MG63 (cell line): ENCODE measurements at regions not wholly inside any gene's neighbourhood (a gene's known extent, or its start where the extent isn't known, plus 50 kb on each side); places are given as distances from the start of the nearest gene placed in this dataset.
"Not testable (repeated sequence)": the region's sequence is repeated elsewhere in the genome, so short reads cannot be mapped to it uniquely, and the experiment has no call there.

Source experiments
- DNase-seq: peaks from one replicate; pipeline ENCODE4 v3.0.0-alpha.2; 2020
- H3K27me3 ChIP-seq: fragments of 250-450 bp; sonication (Bioruptor Pico); 2 replicates; pipeline ENCODE4 v1.5.1; 2020; ENCODE audit warnings: mild to moderate bottlenecking, moderate library complexity
- H3K36me3 ChIP-seq: fragments of 250-450 bp; sonication (Bioruptor Pico); 2 replicates; pipeline ENCODE4 v1.5.1; 2020; ENCODE audit warnings: mild to moderate bottlenecking, moderate library complexity
- H3K4me3 ChIP-seq: fragments of 250-450 bp; sonication (Bioruptor Pico); 2 replicates; pipeline ENCODE4 v1.5.1; 2020; ENCODE audit warnings: mild to moderate bottlenecking, moderate library complexity
- H3K9me3 ChIP-seq: fragments of 250-450 bp; sonication (Bioruptor Pico); 2 replicates; pipeline ENCODE4 v1.5.1; 2020; ENCODE audit warnings: mild to moderate bottlenecking, moderate library complexity

DNA sequence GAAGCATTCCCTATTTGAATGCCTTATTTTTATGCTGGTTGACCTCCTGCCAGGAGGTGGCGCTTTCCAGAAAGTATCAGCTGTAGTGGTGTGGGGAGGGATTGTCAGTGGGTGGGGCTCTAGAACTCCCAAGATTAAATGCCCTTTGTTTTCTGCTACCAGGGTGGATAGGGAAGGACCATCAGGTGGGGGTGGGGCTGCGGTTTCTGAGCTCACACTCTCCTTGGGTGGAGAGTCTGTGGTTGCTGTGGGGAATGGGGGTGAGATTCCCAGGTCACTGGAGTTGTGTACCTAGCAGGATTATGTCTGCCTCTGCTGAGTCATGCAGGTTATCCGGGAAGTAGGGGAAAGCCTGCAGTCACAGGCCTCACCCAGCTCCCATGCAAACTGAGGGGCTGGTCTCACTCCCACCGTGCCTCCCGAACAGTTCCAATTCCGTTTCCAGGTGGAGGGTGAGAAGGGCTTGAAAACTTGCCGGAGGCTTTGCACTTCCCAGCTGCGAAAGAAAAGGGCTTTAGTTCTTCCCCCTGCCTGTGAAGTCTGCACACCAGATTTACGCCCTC, 68.3 kb downstream of the ALG10B start:
- peaks cover 7% of the 10 kb centered on the region; the same call in 1 of the 2 replicates for H3K9me3 ChIP-seq
- no peak overlapping the region for H3K4me3 ChIP-seq
- H3K36me3 ChIP-seq: no peaks in the 10 kb centered on the region; the same call in 1 of the 2 replicates
- no peaks in the 10 kb centered on the region for H3K27me3 ChIP-seq
- DNase-seq: no peak

DNA sequence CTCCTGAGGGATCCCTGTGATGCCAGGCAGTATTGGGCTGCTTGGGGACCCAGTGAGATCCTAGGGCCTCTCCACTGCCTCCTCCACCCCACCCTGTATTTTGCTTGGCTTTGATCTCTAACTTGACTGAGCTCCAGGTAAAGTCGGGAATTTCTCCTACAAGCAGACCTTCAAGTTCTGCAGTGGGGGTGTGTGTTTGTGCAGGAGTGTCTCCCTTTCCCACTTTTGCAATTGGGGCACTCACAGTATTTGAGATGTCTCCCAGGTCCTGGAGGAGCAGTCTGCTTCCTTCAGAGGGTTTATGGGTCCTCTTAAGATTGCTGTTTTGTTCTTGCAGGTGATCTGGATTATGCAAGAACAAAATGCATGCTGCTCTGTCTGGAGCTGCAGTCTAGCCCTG, 68.9 kb downstream of the ALG10B start:
- Histone ChIP-seq H3K36me3 (no peaks in the 10 kb centered on the region; the same call in 1 of the 2 replicates), H3K27me3 (no peaks in the 10 kb centered on the region), H3K4me3 (no peak overlapping the region), H3K9me3 (peaks cover 7% of the 10 kb centered on the region; the same call in 1 of the 2 replicates)
- DNase-seq: no peak

DNA sequence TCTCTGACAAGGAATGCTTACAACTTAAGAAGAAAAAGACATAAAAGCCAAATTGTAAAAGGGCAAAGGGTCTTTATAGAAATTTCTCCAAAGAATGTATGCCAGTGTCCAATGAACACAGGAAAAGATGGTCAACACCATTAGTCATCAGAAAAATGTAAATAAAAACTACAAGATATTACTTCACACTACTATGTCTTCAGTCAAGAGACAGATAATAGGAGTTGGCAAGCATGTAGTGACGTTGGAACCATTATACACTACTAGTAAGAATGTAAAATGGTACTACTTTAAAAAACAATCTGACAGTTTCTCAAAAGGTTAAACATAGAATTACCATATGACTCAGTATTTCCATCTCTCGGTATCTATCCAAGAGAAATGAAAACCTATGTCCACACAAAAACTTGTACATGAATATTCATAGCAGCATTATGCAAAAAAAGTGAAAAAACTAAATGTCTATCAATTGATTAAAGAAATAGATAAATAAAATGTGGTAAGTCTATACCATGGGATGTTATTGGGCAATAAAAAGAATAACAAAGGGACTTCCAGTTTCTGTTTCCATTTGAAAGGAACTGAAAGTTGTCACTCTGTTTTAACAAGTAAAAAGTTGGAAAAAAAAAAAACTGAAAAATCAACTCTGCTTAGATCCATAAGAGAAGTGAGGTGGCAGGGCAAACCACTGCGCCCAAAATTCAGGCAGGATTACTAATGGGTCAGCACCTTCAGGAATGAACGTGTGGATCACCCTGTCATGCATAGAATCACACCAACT, 69.8 kb downstream of the ALG10B start:
- Histone ChIP-seq H3K4me3 (no peak overlapping the region), H3K9me3 (peaks cover 7% of the 10 kb centered on the region; the same call in 1 of the 2 replicates), H3K36me3 (no peaks in the 10 kb centered on the region; the same call in 1 of the 2 replicates), H3K27me3 (no peaks in the 10 kb centered on the region)
- DNase-seq: peak; percentile 17

DNA sequence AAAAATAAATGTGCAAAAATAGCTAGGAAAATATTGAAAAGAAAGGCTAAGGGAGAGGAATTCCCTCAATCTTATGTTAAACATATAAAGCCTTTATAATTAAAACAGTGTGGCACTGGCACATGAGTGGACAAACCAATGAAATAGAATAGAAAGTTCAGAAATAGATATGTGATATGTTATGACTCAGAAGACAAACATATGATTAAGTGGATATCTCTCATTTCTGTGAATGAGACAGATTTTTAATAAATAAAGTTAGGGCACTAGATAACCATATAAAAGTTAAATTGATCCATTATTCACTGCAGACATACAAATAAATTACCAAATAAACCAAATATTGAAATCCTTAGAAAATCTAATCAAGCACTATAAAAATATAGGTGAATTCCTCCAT, 73.0 kb downstream of the ALG10B start:
- no peaks in the 10 kb centered on the region for H3K9me3 ChIP-seq
- no peak for DNase-seq
- no peak overlapping the region for H3K4me3 ChIP-seq
- H3K36me3 ChIP-seq: no peaks in the 10 kb centered on the region
- no peaks in the 10 kb centered on the region for H3K27me3 ChIP-seq

DNA sequence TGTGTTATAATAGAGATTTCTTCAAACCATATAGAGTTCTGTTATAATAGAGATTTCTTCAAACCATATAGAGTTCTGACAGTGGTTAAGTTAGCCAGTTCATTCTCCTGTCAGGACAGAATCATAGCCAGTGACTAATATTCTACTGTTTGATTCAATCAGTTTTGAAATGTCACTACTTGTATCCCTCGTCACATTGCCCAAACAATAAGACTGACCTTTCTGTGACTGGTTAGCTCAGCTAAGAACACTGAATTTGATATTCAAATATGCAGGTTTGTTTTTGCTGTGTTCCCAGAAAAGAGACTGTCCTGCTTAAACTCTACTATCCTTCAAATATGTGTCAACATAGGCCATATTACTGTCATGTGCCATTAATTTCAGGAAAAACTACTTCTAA, 74.4 kb downstream of the ALG10B start:
- no peaks in the 10 kb centered on the region for H3K9me3 ChIP-seq
- H3K36me3 ChIP-seq: no peaks in the 10 kb centered on the region
- no peaks in the 10 kb centered on the region for H3K27me3 ChIP-seq
- no peak for DNase-seq
- no peak overlapping the region for H3K4me3 ChIP-seq

DNA sequence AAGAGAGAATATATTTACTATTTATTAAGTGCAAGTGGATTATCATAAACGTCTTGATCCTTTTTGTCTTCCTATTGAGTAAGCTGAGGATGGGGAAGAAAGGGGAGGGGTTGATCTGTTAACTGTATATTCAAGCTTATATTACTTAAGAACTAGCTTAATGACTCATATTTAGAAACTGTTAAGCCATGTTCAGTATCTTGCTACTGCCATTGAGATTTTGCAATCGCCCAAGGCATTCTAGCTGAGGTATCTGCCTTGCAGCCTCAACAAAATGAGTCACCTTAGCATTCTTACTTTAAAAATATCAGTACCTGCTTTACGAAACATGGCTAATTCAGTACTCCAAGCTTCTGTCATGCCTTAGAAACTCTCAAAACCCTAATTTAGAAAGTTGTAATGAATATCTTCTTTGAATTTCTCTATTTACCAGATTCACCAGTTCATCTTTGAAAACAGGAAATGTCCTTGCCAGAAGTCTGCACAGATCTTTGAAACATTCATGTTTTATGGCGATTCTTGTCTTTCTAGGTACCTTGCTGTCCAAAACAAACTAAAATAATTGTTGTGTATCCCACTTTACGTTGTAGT, 76.1 kb downstream of the ALG10B start:
- Histone ChIP-seq H3K4me3 (no peak overlapping the region), H3K9me3 (no peaks in the 10 kb centered on the region), H3K36me3 (no peaks in the 10 kb centered on the region), H3K27me3 (no peaks in the 10 kb centered on the region)
- DNase-seq: peak; percentile 63

DNA sequence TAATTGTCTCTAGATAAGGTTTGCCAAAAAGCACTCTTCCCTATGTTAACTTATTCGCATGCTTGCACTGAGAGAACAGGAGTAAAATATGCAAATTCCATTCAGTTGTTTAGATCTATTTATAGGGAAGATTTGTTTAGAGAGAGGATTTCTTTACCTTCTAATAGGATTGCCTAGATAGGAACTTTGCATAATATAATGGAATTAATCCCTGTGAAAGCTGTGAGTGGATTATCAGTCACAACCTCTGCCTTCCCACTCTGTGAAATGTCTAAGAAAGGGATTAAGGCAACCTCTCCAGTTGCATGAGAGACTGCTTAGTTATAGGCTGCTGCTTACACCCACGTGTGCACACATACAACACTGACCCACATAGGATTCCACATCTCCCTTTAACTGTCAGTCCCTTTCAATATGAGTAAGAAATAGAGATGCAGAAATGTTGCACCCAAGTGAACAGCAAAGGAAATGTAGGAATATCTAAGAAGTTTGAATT, 83.2 kb downstream of the ALG10B start:
- no peak for DNase-seq
- Histone ChIP-seq H3K27me3 (no peaks in the 10 kb centered on the region), H3K36me3 (no peaks in the 10 kb centered on the region), H3K4me3 (no peak overlapping the region), H3K9me3 (no peaks in the 10 kb centered on the region)

DNA sequence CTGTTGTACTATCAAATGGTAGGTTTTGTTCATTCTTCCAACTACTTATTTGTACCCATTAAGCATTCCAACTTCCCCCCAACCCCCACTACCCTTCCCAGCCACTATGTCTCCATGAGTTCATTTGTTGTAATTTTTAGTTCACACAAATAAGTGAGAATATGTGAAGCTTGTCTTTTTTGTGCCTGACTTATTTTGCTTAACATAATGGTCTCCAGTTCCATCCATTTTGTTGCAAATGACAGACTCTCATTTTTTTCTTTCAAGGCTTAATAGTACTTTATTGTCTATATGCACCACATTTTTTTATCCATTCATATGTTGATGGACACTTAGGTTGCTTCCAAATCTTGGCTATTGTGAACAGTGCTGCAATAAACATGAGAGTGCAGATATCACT, 86.2 kb downstream of the ALG10B start:
- no peaks in the 10 kb centered on the region for H3K9me3 ChIP-seq
- H3K4me3 ChIP-seq: no peak overlapping the region
- H3K36me3 ChIP-seq: no peaks in the 10 kb centered on the region
- DNase-seq: no peak
- H3K27me3 ChIP-seq: no peaks in the 10 kb centered on the region

DNA sequence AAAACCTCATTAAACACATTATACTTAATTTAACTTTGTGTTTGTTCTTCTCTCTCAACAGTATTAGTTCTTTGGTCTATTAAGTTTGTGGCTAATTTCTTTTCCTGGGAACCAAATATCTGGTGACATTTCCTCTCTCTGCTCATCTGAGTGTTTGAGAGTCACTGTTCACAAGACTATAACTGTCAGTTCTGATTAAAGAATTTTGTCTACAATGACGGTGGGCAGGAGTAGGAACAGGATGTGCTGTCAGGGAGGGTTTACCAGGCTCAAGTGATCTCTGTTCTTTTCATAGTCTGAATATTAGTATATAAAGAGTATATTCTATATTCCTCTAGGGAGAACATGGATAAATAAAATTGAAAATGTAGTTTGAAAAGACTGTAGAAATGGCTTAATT, 92.9 kb downstream of the ALG10B start:
- Histone ChIP-seq H3K9me3 (no peaks in the 10 kb centered on the region), H3K4me3 (no peak overlapping the region), H3K27me3 (no peaks in the 10 kb centered on the region), H3K36me3 (no peaks in the 10 kb centered on the region)
- DNase-seq: no peak

DNA sequence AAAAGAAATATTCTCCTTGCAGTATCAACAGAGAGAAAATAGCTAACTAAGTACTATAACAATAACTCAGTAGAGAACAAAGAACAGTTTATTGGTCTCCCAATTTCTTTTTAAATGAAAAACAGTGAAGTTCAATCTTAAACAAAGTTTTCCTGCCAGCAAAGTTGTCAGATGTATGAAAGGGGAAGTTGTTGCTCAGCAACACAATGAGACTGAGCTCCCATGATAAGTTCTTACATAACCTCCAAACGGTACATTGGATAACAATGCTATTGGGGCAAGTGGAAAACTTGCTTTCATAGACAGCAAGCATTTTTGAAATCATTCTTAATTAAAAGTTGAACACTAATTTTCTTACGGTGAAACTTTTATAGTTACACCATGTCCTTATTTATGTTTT, 94.9 kb downstream of the ALG10B start:
- Histone ChIP-seq H3K36me3 (no peaks in the 10 kb centered on the region), H3K9me3 (no peaks in the 10 kb centered on the region), H3K27me3 (no peaks in the 10 kb centered on the region), H3K4me3 (no peak overlapping the region)
- no peak for DNase-seq

DNA sequence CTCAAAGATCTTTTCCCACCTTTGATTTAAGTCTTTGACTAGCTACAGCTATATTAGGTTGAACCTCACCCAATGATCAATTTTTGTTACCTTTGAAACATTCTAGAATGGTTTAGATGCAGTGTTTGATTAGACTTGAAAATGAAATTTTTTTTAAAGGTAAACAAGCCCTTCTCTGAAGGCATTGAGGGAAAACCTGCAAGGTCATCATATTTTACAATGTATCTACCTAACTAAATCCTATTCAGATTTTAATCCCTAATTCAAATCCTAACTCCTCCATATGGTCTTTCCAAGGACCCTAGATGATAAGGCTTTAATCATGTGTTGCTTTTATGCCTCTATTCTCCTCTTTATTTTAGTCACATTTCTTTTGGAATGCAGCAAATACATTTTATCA, 95.4 kb downstream of the ALG10B start:
- no peak for DNase-seq
- Histone ChIP-seq H3K9me3 (no peaks in the 10 kb centered on the region), H3K4me3 (no peak overlapping the region), H3K27me3 (no peaks in the 10 kb centered on the region), H3K36me3 (no peaks in the 10 kb centered on the region)

DNA sequence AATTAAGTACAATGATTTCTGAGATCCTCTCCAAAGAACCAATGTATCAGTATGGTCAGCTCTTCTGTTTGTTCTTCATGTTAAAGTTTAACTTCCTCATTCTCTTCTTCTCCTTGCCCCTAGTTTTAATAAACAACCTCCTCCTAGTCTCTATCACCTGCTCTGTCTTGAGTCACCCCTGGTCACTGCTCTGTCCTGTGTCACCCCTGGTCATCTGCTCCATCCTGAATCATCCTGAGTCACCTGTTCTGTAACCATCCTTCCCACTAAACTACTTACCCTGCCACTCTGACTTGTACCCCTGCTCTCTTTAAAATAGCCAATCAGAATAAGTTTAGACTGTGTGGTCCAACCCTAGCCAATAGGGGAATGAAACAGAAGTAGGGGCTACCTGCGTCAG, 100.5 kb downstream of the ALG10B start:
- Histone ChIP-seq H3K27me3 (no peaks in the 10 kb centered on the region), H3K36me3 (no peaks in the 10 kb centered on the region), H3K4me3 (no peak overlapping the region), H3K9me3 (no peaks in the 10 kb centered on the region; the same call in none of the 2 replicates)
- DNase-seq: no peak

DNA sequence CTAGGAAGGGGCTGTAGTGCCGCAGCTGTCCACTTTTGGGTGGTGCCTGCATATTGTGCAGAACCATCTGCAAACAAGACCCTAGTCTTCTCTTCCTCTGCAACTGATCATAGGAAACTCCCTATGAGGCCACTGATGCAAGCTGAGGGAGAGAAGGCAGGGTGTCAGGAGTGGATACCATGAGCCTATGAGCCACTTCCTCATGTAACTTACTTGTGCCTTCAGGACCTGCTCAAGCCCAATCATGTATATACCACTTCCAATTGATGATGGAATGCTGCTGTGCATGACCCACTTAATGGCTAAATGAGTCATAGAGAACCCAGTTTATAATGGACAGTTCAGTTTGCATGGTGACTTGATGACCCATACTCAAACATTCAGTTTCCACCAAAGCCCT, 107.9 kb downstream of the ALG10B start:
- Histone ChIP-seq H3K4me3 (no peak overlapping the region), H3K9me3 (peaks cover 2% of the 10 kb centered on the region), H3K27me3 (no peaks in the 10 kb centered on the region), H3K36me3 (no peaks in the 10 kb centered on the region)
- no peak for DNase-seq

DNA sequence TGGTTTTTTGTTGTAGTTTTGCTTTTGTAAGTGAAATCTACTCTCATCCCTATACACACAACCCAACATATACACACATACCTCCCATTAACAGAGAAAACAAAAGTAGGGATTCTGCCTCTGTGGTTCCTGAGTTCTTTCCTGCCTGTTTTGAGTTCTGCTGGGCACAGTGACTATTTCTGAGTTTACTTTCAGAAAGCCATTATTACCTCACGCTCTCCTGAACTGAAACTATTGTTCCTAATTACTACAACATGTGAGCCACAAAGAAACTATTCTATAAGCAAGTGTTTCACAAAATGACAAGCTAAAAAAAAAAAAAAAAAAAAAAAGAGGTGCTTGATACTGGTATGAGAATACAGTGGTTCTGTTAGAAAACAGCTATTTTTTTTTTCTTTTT, 110.9 kb downstream of the ALG10B start:
- Histone ChIP-seq H3K9me3 (no peaks in the 10 kb centered on the region), H3K4me3 (no peak overlapping the region), H3K36me3 (no peaks in the 10 kb centered on the region), H3K27me3 (no peaks in the 10 kb centered on the region)
- DNase-seq: no peak

DNA sequence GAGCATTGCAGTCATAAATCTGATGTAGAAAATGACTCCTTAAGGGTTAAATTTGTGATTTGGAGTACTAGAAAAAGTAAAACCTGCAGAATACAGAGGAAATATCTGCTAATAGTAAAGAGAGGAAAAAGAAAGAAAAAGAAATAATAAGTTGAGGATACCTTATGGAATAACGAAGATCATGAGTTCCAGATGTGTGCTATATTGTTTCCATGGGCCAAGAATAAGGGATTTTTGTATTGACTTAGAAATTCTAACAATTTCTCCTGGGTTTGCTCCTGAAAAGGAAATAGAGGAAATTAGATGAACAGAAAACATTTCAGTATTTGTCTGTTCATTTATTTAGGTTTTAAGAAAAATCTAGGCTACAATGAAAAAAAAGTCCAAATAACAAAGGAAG, 115.3 kb downstream of the ALG10B start:
- no peak for DNase-seq
- Histone ChIP-seq H3K9me3 (no peaks in the 10 kb centered on the region), H3K36me3 (no peaks in the 10 kb centered on the region), H3K4me3 (no peak overlapping the region), H3K27me3 (no peaks in the 10 kb centered on the region)

DNA sequence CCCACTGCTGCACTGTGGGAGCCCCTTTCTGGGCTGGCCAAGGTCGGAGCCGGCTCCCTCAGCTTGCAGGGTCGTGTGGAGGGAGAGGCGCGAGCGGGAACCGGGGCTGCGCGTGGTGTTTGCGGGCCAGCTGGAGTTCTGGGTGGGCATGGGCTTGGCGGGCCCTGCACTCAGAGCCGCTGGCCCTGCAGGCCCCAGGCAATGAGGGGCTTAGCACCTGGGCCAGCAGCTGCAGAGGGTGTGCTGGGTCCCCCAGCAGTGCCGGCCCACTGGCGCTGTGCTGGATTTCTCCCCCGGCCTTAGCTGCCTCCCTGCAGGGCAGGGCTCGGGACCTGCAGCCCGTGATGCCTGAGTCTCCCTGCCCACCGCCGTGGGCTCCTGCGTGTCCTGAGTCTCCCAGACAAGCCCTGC, 125.3 kb downstream of the ALG10B start:
- not testable (repeated sequence) for H3K9me3 ChIP-seq, H3K36me3 ChIP-seq, DNase-seq, H3K27me3 ChIP-seq, H3K4me3 ChIP-seq

DNA sequence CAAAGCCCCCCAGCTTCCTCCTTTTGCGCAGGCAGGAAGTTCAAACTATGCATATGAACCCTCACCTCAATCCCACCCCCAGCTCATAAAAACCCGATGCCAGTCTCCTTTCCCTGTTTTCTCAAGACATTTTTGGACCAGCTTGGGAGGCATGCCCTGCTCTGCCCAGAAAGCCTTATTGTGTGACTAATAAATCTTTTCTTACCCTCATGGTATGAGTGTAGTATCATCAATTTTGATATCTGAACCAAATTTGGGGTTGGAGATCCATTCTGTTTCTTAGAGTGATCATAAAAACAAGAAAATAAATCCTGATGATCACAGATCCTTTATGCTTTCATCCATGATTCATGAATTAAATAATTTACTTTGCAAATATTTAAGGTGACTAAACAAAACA, 128.5 kb downstream of the ALG10B start:
- no peak overlapping the region for H3K4me3 ChIP-seq
- no peaks in the 10 kb centered on the region for H3K9me3 ChIP-seq
- H3K27me3 ChIP-seq: no peaks in the 10 kb centered on the region
- no peak for DNase-seq
- no peaks in the 10 kb centered on the region for H3K36me3 ChIP-seq

DNA sequence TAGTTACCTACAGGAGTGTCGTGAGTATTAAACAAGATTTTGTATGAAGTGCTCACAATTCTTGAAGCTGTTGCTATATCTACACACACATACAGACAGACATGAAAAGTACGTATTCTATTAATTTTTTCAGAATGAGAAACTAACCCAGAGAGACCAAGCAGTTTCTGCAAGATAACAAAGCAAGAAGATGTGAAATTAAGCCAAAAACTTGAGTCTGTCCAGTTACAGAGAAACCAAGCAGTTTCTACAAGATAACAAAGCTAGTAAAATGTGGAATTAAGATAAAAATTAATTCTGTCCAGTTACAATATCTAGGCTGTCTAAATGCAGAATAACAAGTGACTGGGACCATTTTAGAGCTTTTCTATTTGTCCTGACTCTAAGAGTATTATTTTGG, 132.4 kb downstream of the ALG10B start:
- no peaks in the 10 kb centered on the region for H3K27me3 ChIP-seq
- H3K4me3 ChIP-seq: no peak overlapping the region
- H3K9me3 ChIP-seq: no peaks in the 10 kb centered on the region
- DNase-seq: no peak
- H3K36me3 ChIP-seq: no peaks in the 10 kb centered on the region
